ENCODE measurements at regions not wholly inside any gene's neighbourhood (a gene's known extent, or its start where the extent isn't known, plus 50 kb on each side); places are given as distances from the start of the nearest gene placed in this dataset.
"Not testable (repeated sequence)": the region's sequence is repeated elsewhere in the genome, so short reads cannot be mapped to it uniquely, and the experiment has no call there.

GRCh38 chrX:23458957-23459356 lies 124.3 kb downstream of the PTCHD1 start:
- not testable (repeated sequence) for DNase-seq

GRCh38 chrX:23465105-23465791 lies 130.6 kb downstream of the PTCHD1 start:
- DNase-seq: no peak

GRCh38 chrX:23465985-23466384 lies 131.3 kb downstream of the PTCHD1 start:
- no peak for DNase-seq

- no peak for DNase-seq
Measured at GRCh38 chrX:23478056-23478455, 143.4 kb downstream of the PTCHD1 start.

- DNase-seq: no peak
Measured at GRCh38 chrX:23478561-23478960, 143.9 kb downstream of the PTCHD1 start.

GRCh38 chrX:23482561-23482960 lies 147.9 kb downstream of the PTCHD1 start:
- DNase-seq: no peak

- DNase-seq: peak; percentile 29
Measured at GRCh38 chrX:23483396-23483795, 148.7 kb downstream of the PTCHD1 start.

- DNase-seq: no peak
Measured at GRCh38 chrX:23493941-23494374, 159.3 kb downstream of the PTCHD1 start.

- DNase-seq: no peak
Measured at GRCh38 chrX:23494741-23495140, 160.1 kb downstream of the PTCHD1 start.

GRCh38 chrX:23497919-23498318 lies 163.3 kb downstream of the PTCHD1 start:
- DNase-seq: no peak

GRCh38 chrX:23501974-23502373 lies 165.3 kb upstream of the PRDX4 start:
- DNase-seq: no peak

GRCh38 chrX:23503835-23504539 lies 163.3 kb upstream of the PRDX4 start:
- DNase-seq: peak; percentile 73

GRCh38 chrX:23504540-23504884 lies 162.8 kb upstream of the PRDX4 start:
- no peak for DNase-seq

- DNase-seq: no peak
Measured at GRCh38 chrX:23504895-23505294, 162.4 kb upstream of the PRDX4 start.

- no peak for DNase-seq
Measured at GRCh38 chrX:23505531-23506303, 161.6 kb upstream of the PRDX4 start.

- no peak for DNase-seq
Measured at GRCh38 chrX:23509256-23509655, 158.0 kb upstream of the PRDX4 start.

GRCh38 chrX:23511793-23512192 lies 155.5 kb upstream of the PRDX4 start:
- DNase-seq: peak; percentile 68

GRCh38 chrX:23513121-23513520 lies 154.2 kb upstream of the PRDX4 start:
- DNase-seq: no peak

- DNase-seq: no peak
Measured at GRCh38 chrX:23514082-23514481, 153.2 kb upstream of the PRDX4 start.

- no peak for DNase-seq
Measured at GRCh38 chrX:23515028-23515427, 152.3 kb upstream of the PRDX4 start.

- DNase-seq: not testable (repeated sequence)
Measured at GRCh38 chrX:23523026-23523657, 144.2 kb upstream of the PRDX4 start.

- no peak for DNase-seq
Measured at GRCh38 chrX:23524467-23524866, 142.8 kb upstream of the PRDX4 start.

- DNase-seq: no peak
Measured at GRCh38 chrX:23525531-23525930, 141.8 kb upstream of the PRDX4 start.

Data from NCI-H1092 treated with DMSO at 0.1 percent for 48 hours (cell line).